Inflammatory macrophage treated with lipopolysaccharide for 4 hours (primary cell): ENCODE measurements at regions not wholly inside any gene's neighbourhood (a gene's known extent, or its start where the extent isn't known, plus 50 kb on each side); places are given as distances from the start of the nearest gene placed in this dataset.
"Not testable (repeated sequence)": the region's sequence is repeated elsewhere in the genome, so short reads cannot be mapped to it uniquely, and the experiment has no call there.

Source experiments
- DNase-seq: peaks from one replicate; pipeline ENCODE4 v3.0.0-alpha.2; 2020

DNA sequence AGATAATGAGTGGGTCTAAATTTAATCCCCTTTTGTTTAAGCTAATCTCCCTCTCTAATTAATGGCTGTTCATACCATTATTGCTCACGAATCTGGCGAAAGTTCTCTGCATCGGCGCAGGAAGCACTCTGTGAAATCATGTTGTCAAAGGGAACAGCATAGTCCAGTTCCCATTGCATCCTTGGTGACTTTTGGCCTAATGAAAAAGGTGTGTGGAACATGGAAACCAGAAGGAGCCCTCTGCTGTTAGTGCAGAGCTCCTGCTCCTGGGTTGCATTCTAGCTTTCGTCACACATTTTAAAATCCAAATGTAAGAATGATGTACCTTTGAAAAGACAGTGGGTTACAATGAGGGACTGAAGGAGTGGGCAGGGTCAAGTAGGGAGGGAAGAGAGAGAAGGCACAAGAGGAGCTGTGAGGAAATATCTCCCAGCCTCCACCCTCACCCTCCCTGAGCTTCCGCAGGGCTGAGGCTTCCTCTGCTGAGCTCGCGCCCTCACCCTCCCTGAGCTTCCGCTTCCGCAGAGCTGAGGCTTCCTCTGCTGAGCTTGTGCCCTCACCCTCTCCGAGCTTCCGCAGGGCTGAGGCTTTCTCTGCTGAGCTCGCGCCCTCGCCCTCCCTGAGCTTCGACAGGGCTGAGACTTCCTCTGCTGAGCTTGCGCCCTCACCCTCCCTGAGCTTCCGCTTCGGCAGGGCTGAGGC, 754.3 kb upstream of the TPTE start:
- not testable (repeated sequence) for DNase-seq

DNA sequence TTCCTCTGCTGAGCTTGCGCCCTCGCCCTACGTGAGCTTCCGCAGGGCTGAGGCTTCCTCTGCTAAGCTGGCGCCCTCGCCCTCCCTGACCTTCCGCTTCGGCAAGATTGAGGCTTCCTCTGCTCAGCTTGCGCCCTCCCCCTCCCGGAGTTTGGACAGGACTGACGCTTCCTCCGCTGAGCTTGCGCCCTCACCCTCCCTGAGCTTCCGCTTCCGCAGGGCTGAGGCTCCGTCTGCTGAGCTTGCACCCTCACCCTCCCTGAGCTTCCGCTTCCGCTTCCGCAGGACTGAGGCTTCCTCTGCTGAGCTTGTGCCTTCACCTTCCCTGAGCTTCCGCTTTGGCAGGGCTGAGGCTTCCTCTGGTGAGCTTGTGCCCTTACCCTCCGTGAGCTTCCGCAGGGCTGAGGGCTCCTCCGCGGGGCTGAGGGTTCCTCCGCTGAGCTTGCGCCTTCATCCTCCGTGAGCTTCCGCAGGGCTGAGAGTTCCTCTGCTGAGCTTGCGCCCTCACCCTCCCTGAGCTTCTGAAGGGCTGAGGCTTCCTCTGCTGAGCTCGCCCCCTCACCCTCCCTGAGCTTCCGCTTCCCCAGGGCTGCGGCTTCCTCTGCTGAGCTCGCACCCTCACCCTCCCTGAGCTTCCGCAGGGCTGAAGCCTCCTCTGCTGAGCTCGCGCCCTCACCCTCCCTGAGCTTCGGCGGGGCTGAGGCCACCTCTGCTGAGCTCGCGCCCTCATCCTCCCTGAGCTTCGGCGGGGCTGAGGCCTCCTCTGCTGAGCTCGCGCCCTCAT, 753.6 kb upstream of the TPTE start:
- no peak for DNase-seq

DNA sequence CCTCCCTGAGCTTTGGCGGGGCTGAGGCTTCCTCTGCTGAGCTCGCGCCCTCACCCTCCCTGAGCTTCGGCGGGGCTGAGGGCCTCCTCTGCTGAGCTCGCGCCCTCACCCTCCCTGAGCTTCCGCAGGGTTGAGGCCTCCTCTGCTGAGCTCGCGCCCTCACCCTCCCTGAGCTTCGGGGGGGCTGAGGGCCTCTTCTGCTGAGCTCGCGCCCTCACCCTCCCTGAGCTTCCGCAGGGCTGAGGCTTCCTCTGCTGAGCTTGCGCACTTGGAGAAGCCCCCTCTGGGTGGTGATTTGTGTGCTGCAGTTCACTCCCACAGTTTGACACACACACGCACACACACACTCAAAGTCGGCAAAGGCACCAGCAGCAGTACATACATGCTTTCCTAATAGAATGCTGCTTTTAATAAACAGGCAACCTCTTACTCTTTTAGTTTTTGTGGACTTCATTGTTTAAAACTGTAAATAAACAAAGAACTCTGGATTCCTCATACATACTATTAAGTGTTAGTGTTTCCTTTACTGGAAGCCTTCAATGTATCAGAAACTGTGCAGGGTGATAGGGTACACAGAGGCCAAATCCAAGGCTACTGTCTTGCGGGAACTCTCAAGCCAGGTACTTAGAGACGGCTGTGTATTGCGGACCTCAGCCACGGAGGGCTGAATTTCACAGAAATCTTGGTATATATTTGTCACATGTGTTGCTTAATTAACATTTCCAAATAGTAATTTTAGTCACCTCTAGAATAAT, 752.8 kb upstream of the TPTE start:
- DNase-seq = not testable (repeated sequence)

DNA sequence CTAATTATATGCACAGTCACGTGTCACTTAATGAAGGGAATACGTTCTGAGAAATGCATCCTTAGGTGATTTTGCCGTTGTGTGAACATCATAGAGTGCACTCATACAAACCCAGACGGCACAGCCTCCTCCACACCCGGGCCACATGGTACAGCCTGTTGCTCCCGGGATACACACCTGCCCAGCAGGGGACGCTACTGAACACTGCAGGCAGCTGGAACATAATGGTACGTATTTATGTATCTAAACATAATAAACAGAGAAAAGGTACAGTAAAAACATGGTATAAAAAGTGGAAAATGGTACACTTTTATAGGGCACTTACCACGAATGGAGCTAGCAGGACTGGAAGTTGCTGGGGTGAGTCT, 752.3 kb upstream of the TPTE start:
- DNase-seq = not testable (repeated sequence)

DNA sequence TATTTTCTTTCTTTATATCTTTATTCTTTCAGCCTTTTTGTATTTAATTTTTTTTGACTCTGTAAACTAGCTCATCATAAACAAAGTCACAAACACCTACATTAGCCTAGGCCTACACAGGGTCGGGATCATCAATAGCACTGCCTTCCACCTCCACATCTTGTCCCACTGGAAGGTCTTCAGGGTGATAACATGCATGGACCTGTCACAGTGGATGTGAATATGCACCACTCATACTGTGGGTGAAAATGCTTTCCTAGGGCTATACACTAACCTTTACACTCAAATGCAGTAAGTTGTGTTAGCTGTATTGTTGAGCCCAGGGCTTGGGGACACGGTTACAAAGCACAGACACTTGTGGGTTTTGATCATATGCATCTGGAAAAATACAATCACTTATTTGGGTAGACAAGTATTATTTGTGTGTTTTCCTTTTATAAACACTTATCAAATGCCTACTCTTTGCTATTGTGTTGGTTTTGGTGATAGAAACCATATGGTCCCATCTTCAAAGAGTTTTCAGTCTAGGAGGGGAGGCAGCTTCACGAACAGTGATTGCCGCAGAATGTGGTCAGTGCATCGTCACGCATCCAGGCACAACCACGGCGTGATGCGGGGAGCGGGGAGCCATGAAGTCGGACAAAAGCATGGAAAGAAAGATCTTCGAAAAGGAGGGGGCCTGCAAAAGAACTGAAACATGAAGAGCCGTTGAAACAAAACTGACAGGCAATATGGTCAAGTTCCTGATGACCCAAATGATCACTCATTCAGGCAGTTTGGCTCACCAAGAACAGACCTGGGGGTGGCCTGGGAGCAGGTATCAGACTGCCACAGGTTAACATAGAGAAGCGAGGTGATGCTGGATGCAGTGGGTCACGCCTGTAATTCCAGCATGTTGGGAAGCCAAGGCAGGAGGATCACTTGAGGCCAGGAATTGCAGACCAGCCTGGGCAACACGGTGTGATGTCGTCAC, 751.4 kb upstream of the TPTE start:
- DNase-seq = not testable (repeated sequence)

DNA sequence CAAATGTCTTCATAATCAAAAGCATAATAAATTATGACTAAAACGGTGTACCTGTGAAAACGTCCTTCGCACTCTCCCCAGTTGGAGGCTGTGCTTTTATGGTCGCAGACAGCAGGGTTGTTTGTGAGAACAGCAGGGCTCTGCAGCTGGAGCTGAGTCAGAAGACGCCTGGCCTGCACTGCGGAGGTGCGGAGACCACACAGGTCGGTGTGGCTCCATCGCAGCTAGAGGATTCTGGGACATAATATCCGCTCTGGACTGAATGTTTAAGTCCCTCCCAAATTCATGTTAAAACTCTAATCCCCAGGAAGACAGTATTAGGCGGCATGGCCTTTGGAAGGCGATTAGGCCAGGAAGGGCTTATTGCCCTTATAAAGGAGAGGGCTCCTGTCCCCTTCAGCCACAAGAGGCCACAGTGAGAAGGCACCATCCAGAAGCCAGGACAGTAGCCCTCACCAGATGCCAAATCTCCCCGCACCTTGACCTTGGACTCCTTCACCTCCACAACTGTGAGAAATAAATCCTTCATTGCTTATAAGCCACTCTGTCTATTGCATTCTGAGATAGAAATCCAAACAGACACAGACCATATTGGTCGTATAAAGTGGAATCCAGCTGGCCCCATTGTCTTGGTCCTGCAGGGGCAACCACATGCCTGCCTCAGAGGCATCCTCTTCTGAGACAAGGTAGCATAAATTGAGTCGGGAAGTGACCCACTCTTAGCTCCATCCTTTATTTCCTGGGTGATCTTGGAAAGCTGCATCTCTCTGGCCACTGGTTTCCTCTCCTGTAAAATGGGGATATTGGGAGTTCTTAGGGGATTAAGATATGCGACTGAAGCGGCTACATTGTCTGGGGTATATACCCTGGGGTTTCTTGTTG, 749.7 kb upstream of the TPTE start:
- not testable (repeated sequence) for DNase-seq

DNA sequence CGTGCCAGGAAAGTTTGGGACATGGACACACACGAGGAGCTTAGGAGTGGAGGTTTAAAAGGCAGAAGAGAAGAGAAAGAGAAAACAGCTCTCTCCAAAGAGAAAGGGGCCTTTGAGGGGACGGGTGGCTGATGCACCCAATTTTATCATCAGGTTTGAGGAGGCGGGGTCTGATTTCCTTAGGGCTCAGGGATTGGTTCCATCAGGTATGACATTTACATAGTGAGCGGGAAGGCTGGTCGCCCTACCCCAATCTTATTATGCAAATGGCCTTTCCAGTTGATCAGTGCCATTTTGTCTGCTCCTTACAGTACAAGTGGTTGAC, 749.1 kb upstream of the TPTE start:
- DNase-seq = no peak

DNA sequence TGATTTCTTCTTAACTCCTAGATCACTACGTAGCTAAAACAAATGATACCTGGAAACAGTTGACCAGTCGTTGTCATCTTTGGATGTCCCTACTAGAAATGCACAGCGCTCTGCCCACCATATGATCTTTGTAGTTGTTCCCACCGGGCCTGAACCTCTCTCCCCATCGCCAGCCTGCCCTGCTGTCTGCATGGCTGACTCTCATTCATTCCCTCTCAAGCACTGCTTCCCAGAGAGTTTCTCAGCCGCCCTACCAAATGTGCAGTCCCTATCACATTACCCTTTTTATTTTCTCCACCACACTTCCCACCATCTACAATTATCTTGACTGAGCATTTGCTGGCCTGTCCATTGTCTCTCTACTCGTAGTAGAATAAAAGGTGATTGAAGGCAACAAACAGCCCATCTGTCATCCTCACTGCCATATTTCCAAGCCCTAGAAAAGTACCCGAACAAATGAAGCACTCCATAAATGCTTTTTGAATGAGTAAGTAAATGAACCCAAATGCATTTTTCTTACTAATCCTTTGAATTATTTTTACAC, 748.4 kb upstream of the TPTE start:
- DNase-seq = not testable (repeated sequence)

DNA sequence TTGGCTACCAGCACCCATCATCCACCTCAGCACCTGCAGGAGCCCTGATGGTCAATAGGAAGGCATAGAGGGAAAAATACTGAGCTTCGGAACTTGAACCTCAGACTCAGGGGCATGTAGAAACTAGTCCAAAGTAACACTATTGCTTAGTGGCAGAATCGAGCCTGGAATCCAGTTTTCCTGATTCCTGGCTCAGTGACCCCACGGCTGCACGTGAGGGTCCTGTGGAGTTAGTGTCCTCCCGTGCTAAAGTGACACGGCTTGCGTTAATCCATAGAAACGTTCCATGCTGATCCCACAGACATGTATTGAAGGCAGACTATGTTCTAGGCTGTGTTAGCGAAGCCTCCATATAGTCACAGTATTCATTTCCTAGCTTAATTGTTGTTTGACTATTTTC, 747.0 kb upstream of the TPTE start:
- no peak for DNase-seq

DNA sequence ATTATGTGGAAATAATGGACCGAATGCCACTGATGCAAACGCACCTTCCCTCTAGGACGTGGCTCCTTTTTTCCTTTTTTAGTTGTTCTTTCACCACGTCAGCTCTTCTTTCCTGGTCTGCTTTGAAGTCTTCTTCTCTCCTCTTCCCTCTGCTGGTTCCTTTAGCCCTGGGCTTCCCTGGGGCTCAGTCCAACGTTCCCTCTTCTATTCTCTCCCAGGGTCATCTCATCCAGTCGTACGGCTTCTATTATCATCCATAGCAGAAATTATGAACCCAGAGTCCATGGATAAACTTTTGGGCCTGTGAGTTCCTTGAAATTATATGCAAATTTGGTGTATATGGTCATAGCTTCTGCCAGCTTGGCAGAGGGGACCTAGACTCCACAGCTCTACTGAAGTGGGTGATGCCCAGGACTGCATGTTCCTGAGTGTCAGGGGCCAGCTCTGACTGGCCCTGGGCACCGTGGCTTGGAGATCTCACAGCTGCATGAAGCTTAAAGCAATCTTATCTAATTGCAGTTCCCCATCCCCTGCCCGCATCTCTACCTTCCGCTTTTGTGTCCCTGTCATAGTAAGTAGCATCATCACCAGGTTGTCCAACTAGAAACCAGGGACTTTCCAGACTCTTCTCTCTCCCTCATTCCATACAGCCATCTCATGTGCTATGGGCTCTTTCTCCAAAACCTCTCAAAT, 746.3 kb upstream of the TPTE start:
- DNase-seq = not testable (repeated sequence)

DNA sequence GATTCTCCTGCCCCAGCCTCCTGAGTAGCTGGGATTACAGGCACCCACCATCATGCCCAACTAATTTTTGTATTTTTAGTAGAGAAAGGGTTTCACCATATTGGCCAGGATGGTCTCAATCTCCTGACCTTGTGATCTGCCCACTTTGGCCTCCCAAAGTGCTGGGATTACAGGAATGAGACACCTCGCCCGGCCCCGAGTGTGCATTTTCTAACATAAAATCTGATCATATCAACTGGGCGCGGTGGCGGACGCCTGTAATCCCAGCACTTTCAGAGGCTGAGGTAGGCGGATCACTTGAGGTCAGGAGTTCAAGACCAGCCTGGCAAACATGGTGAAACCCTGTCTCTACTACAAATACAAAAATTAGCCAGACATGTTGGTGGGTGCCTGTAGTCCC, 745.5 kb upstream of the TPTE start:
- not testable (repeated sequence) for DNase-seq

DNA sequence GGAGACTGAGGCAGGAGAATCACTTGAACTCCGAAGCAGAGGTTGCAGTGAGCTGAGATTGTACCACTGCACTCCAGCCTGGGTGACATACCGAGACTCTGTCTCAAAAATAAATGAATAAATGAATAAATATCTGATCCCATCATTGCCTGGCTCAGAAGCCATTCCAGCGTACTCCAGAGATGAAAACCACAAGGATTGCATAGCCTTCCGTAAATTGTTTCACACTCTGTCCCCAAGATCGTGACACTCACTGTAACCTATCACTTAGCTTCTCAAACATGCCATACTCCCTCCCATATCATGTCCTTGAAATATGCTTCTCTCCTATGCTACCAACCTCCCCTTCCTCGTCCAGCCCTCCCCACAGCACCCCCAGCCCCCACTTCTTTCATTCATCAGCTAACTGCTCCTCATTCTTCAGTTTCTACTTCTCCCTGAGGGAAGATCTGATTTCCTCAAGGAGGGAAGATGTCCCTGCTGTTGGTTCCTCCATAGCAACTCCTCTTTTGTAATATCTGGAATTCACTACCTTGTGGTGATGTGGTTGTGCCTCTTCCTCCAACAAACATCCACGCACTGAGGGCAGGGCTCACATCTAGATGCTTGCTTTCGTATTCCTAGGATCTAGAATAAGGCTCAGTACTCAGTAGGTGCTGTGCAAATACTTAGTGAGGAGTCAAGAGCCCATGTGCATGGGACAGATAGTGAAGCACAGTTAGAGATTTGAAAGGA, 744.9 kb upstream of the TPTE start:
- DNase-seq = not testable (repeated sequence)

DNA sequence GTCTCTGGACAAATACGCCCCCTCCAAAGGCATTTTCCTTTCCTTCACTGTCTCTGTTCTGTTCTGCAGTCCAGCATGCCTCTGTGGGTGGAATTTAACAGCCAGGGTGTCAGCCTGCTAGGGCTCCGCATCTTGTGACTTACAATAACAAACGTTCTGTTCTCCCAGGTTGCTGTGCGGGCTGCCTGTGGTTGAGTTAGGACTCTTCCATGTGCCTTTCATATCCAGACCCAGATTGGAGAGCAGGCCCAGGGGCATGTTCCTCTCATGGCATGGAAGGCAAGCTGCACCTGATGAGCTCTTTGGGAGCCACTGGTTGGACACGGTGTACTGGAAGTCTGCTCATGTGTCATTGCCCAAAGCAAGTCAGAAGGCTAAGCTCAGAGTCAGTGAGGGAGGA, 742.8 kb upstream of the TPTE start:
- DNase-seq = not testable (repeated sequence)

DNA sequence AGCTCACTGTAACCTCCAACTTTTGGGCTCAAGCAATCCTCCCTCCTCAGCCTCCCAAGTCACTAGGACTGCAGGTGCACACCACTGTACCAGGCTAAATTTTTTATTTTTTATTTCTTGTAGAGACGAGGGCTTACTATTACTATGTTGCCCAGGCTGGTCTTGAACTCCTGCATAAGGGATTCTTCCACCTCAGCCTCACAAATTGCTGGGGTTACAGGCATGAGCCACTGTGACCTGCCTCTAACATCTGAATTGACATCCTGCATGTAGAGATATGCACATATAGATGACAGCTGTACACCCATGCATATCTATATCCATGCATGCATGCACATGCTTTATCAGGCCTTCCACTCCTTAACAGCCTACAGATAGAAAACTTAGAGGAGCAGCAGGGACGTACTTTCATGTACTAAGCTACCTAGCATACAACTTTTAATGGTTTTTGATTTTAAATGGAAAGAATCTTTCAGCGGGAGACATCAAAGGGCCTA, 740.9 kb upstream of the TPTE start:
- no peak for DNase-seq

DNA sequence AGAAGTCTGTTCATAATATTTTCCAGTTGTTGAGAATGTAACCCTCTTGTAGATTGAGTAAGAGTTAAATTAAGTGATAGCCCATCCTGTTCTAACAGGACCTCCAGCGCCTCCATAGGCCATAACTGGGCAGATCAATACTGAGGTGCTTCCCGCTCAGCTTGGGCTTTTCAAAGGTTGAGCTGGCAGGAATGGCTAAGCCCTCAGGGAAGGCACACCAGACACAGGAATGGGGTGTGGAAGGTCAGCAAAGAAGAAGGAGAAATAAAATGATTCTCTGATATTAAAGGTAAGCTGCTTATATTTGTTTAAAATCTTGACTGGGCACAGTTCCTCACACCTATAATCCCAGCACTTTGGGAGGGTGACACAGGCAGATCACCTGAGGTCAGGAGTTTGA, 737.8 kb upstream of the TPTE start:
- not testable (repeated sequence) for DNase-seq

DNA sequence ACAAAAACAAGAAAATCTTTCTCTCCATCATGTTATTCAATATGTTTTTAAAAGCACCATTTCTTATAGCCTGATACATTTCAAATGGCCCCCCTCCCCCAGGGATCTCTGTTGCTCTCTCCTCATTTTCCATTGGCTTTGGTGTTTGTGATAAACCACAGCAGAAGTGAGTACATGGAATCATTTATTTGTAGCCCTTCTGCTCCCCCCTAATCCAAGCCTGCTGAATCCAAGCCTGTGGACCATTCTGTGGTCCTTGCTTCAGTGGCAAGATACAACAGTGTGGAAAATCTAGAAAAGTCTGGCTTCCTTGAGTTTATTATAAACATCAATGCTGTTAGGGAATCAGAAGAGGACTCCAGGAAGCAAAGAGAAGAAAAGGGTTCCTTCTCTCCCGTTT, 737.2 kb upstream of the TPTE start:
- not testable (repeated sequence) for DNase-seq

DNA sequence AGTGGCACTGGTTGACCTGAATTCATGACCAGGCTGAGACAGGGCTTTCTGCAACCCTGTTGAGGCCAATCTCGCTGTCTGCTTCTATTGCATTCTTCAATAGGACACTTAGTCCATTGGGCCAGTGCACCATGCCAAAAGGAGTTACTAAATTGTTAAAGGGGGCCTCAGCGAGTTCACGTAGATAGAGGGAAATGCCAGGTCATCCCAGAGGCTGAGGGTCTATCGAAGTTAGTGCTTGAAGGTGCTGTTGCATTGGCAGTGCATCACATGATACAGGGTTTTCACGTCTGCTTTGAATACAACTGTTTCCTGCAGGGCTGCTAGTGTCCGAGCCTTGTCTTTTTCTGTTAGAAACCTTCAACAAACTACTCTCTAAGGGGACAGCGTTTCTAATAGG, 735.3 kb upstream of the TPTE start:
- DNase-seq = not testable (repeated sequence)

DNA sequence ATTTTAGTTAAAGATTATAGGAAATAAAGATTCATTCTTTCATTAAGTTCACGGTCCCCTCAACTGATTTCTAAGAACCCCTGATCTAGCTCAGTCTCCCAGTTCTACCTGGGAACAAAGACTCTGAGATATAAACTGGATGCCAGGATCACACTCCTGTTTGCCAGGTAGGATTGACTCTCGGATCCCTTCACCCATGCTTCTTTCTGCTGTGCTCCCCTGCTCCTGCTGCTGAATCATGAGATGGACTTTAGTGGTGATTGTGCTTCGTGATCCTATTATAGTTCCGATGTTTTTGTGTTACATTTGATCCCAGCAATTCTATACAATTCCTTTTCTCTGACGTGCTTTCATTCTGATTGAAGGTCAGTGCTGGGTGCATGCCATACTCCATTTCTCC, 733.1 kb upstream of the TPTE start:
- DNase-seq = not testable (repeated sequence)

DNA sequence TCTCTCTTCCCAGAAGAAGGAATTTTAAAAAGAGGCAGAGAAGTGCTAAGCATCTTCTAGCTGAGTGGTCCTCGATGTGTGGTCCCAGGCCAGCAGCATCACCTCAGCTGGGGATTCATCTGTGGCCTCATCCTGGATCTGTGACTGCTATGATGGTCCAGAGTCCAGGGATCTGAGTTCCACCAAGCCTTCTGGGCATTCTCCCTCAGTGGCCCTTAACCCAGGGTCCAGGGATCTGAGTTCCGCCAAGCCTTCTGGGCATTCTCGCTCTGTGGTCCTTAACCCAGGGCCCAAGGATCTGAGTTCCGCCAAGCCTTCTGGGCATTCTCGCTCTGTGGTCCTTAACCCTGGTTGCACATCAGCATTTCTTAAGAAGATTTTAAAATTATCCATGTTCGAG, 731.0 kb upstream of the TPTE start:
- not testable (repeated sequence) for DNase-seq

DNA sequence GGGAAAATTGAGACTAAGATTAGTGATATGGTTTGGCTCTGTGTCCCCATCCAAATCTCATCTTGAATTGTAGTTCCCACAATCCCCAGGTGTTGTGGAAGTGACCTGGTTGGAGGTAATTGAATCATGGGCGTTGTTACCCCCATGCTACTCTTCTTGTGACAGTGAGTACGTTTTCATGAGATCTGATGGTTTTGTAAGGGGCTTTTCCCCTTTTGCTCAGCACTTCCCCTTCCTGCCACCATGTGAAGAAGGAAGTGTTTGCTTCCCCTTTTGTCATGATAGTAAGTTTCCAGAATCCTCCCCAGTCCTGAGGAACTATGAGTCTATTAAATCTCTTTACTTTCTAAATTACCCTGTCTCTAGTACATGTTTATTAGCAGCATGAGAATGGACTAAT, 729.9 kb upstream of the TPTE start:
- DNase-seq = not testable (repeated sequence)
